Caco-2 (cell line): ENCODE measurements at regions not wholly inside any gene's neighbourhood (a gene's known extent, or its start where the extent isn't known, plus 50 kb on each side); places are given as distances from the start of the nearest gene placed in this dataset.

Experiments
- BruUV-seq: library from RNA; stranded (reverse); fragments of 400-500 nt; replicated peaks from 2 replicates; lab custom pipeline; 2021; lab: Mats Ljungman, UMichigan
- CTCF ChIA-PET: fragments of 300-600 bp; sonication (Branson Sonifier 250); formaldehyde crosslinking; loops from one replicate; lab custom pipeline; 2022; ENCODE audit warnings: antibody characterized with exemption; lab: Charles Lee
- POLR2A ChIA-PET: fragments of 300-600 bp; sonication (Branson Sonifier 250); formaldehyde crosslinking; loops from one replicate; lab custom pipeline; 2022; ENCODE audit warnings: antibody characterized with exemption; lab: Charles Lee
- DNase-seq, 2 experiments: peaks; one replicate each; pipeline versions ENCODE4 v3.0.0 to v3.0.0-alpha.2; 2020 to 2022
- H3K27me3 ChIP-seq: replicated peaks from 2 replicates; pipeline ENCODE4 v1.6.0; 2011; ENCODE audit warnings: low read length; ENCODE audit not compliant: control insufficient read depth, insufficient read depth
- H3K36me3 ChIP-seq: 2 replicates; pipeline ENCODE4 v1.5.1; 2011; ENCODE audit warnings: low read length; ENCODE audit not compliant: control insufficient read depth, insufficient read depth
- H3K4me1 ChIP-seq: fragments of 250-450 bp; sonication (Bioruptor Pico); 2 replicates; pipeline ENCODE4 v1.5.1; 2020; ENCODE audit warnings: mild to moderate bottlenecking
- H3K4me3 ChIP-seq: 2 replicates; pipeline ENCODE4 v1.5.1; 2011; ENCODE audit warnings: low read depth, mild to moderate bottlenecking, control low read depth, low read length
- H3K9me3 ChIP-seq: fragments of 250-450 bp; sonication (Bioruptor Pico); 2 replicates; pipeline ENCODE4 v1.5.1; 2020; ENCODE audit warnings: mild to moderate bottlenecking, moderate library complexity
- H3K27ac Mint-ChIP-seq: one replicate; pipeline ENCODE4 v1.8.0; 2022; ENCODE audit warnings: mixed read lengths; ENCODE audit not compliant: unreplicated experiment
- H3K27me3 Mint-ChIP-seq: one replicate; pipeline ENCODE4 v1.8.0; 2022; ENCODE audit warnings: mixed read lengths; ENCODE audit not compliant: insufficient read depth, unreplicated experiment
- H3K36me3 Mint-ChIP-seq: one replicate; pipeline ENCODE4 v1.8.0; 2022; ENCODE audit warnings: mild to moderate bottlenecking, mixed read lengths; ENCODE audit not compliant: insufficient read depth, unreplicated experiment
- H3K4me1 Mint-ChIP-seq: one replicate; pipeline ENCODE4 v1.8.0; 2022; ENCODE audit warnings: low read depth, mixed read lengths; ENCODE audit not compliant: unreplicated experiment
- H3K4me3 Mint-ChIP-seq: one replicate; pipeline ENCODE4 v1.8.0; 2022; ENCODE audit warnings: mild to moderate bottlenecking, moderate library complexity, mixed read lengths; ENCODE audit not compliant: unreplicated experiment
- H3K9me3 Mint-ChIP-seq: one replicate; pipeline ENCODE4 v1.8.0; 2022; ENCODE audit warnings: mixed read lengths; ENCODE audit not compliant: unreplicated experiment
- intact Hi-C: fragments of 100-400 bp; cut with micrococcal nuclease; formaldehyde crosslinking; loops from one replicate; pipeline ENCODE4 v1.10.0; 2022; ENCODE audit not compliant: unreplicated experiment
- TF ChIP-seq, protein P1 (sequence below), 2 experiments: fragments of 200-600 bp in 1 of 2; IDR thresholded peaks; 1 replicate in 1 of 2; 2 replicates in 1 of 2; pipeline versions ENCODE4 v1.5.1 to v1.8.0; 2011 to 2022; ENCODE audit warnings: antibody characterized with exemption in 1 of 2, control low read depth in 1 of 2, inconsistent platforms in 1 of 2, low read depth in 1 of 2, low read length in 1 of 2, mild to moderate bottlenecking in 1 of 2, moderate library complexity in 1 of 2; ENCODE audit not compliant: insufficient read depth in 1 of 2, severe bottlenecking in 1 of 2, unreplicated experiment in 1 of 2

DNA sequence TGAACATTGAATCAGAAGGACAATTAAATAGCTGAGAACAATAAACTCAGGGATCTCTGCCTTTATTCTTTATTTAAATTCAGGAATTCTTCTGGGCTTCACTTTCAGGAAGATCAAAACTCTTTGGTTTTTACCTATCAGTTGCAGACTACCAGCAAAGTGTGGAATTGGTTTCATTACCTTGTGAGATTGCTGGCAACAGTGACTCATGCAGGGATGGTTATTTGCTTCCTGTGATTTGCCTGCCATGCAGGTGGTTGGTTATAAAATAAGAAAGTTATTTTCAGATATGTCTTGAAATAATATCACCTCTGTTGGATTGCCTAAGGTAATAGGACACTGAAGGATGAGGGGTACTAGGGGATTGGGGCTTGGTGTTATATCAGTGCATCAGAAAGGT lies 204.6 kb downstream of the PTBP2 start:
- DNase-seq, result no peak
- Histone ChIP-seq H3K27me3 (no peaks in the 10 kb centered on the region), H3K9me3 (peaks cover 3% of the 10 kb centered on the region; the same call in 1 of the 2 replicates), H3K4me3 (no peak overlapping the region), H3K4me1 (no peaks in the 10 kb centered on the region), H3K36me3 (no peaks in the 10 kb centered on the region)
- no peaks in the 10 kb centered on the region for H3K27me3 Mint-ChIP-seq
- H3K36me3 Mint-ChIP-seq, result no peaks in the 10 kb centered on the region
- no peak overlapping the region for H3K27ac Mint-ChIP-seq
- no TSS peak for BruUV-seq
- no peak overlapping the region for H3K4me3 Mint-ChIP-seq
- H3K4me1 Mint-ChIP-seq, result no peaks in the 10 kb centered on the region
- TF ChIP-seq, protein P1, sequence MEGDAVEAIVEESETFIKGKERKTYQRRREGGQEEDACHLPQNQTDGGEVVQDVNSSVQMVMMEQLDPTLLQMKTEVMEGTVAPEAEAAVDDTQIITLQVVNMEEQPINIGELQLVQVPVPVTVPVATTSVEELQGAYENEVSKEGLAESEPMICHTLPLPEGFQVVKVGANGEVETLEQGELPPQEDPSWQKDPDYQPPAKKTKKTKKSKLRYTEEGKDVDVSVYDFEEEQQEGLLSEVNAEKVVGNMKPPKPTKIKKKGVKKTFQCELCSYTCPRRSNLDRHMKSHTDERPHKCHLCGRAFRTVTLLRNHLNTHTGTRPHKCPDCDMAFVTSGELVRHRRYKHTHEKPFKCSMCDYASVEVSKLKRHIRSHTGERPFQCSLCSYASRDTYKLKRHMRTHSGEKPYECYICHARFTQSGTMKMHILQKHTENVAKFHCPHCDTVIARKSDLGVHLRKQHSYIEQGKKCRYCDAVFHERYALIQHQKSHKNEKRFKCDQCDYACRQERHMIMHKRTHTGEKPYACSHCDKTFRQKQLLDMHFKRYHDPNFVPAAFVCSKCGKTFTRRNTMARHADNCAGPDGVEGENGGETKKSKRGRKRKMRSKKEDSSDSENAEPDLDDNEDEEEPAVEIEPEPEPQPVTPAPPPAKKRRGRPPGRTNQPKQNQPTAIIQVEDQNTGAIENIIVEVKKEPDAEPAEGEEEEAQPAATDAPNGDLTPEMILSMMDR (IDR thresholded peaks at IDR 0.05; ENCODE audit: insufficient read depth in 1 of 2, low read depth in 1 of 2, low read length in 1 of 2, severe bottlenecking in 1 of 2, unreplicated experiment in 1 of 2), result no peak
- intact Hi-C loops, result no loop called here
- no peaks in the 10 kb centered on the region for H3K9me3 Mint-ChIP-seq
- CTCF ChIA-PET, result no interaction called here
- POLR2A ChIA-PET, result no interaction called here

DNA sequence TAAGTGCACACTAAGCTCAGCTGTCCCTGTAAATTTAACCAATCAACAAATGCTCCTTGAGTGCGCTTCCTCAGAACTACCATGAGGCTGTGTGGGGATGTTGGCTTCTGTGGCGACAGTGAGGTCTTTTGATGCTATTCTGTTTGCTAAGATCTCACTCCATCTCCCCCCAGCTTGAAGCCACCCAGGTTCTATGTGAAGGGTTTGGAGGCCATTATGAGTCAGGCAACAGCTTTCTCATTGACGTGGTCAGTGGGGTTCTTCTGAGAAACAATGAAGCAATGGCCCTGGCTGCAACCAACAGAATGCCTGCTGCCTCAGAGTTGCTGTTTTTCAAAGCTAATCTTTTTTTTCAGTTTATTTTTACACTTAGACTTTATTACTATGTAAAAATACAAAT lies 205.5 kb downstream of the PTBP2 start:
- Mint-ChIP-seq H3K4me3 (no peak overlapping the region), H3K27me3 (no peaks in the 10 kb centered on the region), H3K27ac (no peak overlapping the region), H3K36me3 (no peaks in the 10 kb centered on the region), H3K9me3 (no peaks in the 10 kb centered on the region), H3K4me1 (no peaks in the 10 kb centered on the region)
- TF ChIP-seq, protein P1 (IDR thresholded peaks at IDR 0.05; ENCODE audit: insufficient read depth in 1 of 2, low read depth in 1 of 2, low read length in 1 of 2, severe bottlenecking in 1 of 2, unreplicated experiment in 1 of 2), result no peak
- ChIA-PET CTCF (no interaction called here), POLR2A (no interaction called here)
- BruUV-seq, result no TSS peak
- no peak for DNase-seq
- H3K36me3 ChIP-seq, result no peaks in the 10 kb centered on the region
- intact Hi-C loops, result no loop called here
- H3K27me3 ChIP-seq, result no peaks in the 10 kb centered on the region
- H3K9me3 ChIP-seq, result peaks cover 3% of the 10 kb centered on the region; the same call in 1 of the 2 replicates
- H3K4me1 ChIP-seq, result no peaks in the 10 kb centered on the region
- no peak overlapping the region for H3K4me3 ChIP-seq

DNA sequence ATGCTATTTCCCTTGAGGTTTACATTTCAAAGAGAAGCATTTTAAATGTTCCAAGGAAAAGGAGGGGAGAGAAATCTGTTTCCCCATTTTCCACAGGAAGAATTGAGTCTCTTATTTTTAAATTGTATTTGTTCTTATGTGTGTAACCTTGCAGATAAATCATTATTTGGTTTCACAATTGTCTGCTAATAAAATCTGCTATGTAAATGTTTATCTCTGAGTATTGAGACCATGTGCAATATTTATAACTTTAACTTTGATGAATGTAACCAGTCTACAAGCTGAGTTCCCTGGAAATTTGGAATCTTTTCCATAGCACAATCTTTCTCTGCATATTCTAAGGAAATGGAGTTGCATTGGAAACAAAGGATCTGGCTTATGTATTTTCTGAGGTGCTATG lies 209.6 kb downstream of the PTBP2 start:
- H3K4me1 Mint-ChIP-seq, result peaks cover 15% of the 10 kb centered on the region
- TF ChIP-seq, protein P1 (IDR thresholded peaks at IDR 0.05; ENCODE audit: insufficient read depth in 1 of 2, low read depth in 1 of 2, low read length in 1 of 2, severe bottlenecking in 1 of 2, unreplicated experiment in 1 of 2), result no peak
- intact Hi-C loops, result loop anchor here (5.0 kb wide), 1 partner anchor 49 kb away; no protein-coding TSS in a partner anchor
- Histone ChIP-seq H3K27me3 (no peaks in the 10 kb centered on the region), H3K36me3 (no peaks in the 10 kb centered on the region), H3K4me1 (peaks cover 28% of the 10 kb centered on the region), H3K4me3 (no peak overlapping the region), H3K9me3 (no peaks in the 10 kb centered on the region)
- H3K27me3 Mint-ChIP-seq, result no peaks in the 10 kb centered on the region
- CTCF ChIA-PET, result no interaction called here
- H3K27ac Mint-ChIP-seq, result no peak overlapping the region
- POLR2A ChIA-PET, result no interaction called here
- H3K9me3 Mint-ChIP-seq, result no peaks in the 10 kb centered on the region
- H3K36me3 Mint-ChIP-seq, result no peaks in the 10 kb centered on the region
- no peak for DNase-seq
- H3K4me3 Mint-ChIP-seq, result no peak overlapping the region
- BruUV-seq, result no TSS peak
